ENCODE measurements at regions not wholly inside any gene's neighbourhood (a gene's known extent, or its start where the extent isn't known, plus 50 kb on each side); places are given as distances from the start of the nearest gene placed in this dataset.
"Not testable (repeated sequence)": the region's sequence is repeated elsewhere in the genome, so short reads cannot be mapped to it uniquely, and the experiment has no call there.

GRCh38 chr10:34058845-34059614, 724.6 kb upstream of the NRP1 start:
- DNase-seq, result no peak

GRCh38 chr10:34055410-34055985, 721.0 kb upstream of the NRP1 start:
- not testable (repeated sequence) for DNase-seq

DNA sequence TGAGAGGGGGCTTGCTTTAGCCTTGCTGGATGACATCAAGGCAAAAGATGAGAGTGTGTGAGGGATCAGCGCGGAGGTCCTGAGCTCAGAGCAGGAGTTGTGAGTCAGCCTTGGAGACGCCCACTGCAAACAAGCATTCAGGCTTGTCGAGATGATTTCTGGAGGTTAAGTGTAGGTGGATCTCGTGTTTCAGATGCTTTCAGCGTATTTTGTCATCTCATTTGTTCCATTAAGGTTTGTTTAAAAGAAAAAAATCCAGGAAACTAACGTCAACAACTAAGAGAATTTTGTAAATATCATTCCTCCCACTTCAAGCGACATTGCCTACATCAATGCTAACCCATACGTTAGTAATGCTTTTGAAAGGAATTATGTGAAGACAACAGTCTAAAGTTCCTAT, 715.4 kb upstream of the NRP1 start:
- no peak for DNase-seq

DNA sequence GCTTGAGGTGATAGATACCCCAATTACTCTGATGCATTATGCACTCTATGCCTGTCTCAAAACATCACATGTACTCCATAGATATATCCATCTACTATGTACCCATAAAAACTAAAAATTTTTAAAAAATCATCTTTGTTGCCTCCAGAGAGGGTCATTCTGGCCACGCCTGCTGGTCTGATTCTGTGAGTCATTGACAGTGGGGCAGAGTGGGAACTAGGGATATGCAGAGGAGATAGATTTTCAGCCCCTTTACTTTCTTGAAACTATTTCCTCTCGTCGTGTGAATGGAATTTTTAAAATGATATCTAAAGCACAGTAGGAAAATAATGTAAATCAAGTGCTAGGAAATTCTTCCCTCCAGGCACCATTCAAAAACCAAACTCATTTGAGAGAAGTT, 715.0 kb upstream of the NRP1 start:
- no peak for DNase-seq

DNA sequence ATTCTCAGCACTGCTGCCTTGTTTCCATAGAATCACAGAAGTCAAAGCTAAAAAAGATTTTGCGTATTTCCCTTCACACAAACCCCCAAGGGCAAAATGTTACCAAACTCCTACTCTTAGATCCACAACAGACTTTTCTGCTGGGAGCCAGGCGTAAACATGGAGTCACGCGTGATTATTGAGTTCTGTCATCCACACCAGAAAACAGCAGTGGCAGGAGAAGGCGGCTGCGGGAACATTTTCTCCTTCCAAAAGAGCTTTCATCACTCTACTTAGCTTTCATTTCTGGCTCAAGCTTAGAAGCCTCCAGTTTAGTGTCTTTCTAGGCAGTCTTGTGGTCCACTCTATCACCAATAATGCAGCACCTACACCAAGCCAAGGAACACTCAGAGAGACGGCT, 712.9 kb upstream of the NRP1 start:
- DNase-seq, result no peak

GRCh38 chr10:34046506-34047034, 712.1 kb upstream of the NRP1 start:
- peak; percentile 14 for DNase-seq

- DNase-seq, result no peak
Measured at GRCh38 chr10:34045571-34046190, 711.2 kb upstream of the NRP1 start.

DNA sequence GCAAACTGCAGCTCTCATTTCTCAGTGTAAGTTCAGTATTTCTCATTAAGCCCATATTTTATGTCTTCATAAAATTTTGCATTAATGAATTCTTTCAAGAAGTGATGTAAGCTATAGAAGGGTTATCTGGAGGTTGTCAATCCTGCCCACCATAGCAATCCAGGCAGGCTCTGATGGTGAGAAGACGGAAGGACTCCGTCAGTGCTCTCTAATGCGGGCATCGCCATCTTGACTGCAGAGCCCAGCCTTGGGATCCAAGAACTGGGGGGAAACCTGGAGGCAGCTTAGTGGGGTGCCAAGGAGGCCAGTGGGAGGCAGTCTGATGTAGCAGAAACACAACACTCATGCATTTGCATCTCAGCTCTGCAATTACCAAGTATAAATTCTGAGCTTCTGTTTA, 707.4 kb upstream of the NRP1 start:
- DNase-seq, result no peak

- no peak for DNase-seq
Measured at GRCh38 chr10:34037499-34037898, 703.0 kb upstream of the NRP1 start.

- DNase-seq, result not testable (repeated sequence)
Measured at GRCh38 chr10:34035241-34035790, 700.8 kb upstream of the NRP1 start.

- DNase-seq, result no peak
Measured at GRCh38 chr10:34033078-34033477, 698.6 kb upstream of the NRP1 start.

- no peak for DNase-seq
Measured at GRCh38 chr10:34032564-34032963, 698.1 kb upstream of the NRP1 start.

DNA sequence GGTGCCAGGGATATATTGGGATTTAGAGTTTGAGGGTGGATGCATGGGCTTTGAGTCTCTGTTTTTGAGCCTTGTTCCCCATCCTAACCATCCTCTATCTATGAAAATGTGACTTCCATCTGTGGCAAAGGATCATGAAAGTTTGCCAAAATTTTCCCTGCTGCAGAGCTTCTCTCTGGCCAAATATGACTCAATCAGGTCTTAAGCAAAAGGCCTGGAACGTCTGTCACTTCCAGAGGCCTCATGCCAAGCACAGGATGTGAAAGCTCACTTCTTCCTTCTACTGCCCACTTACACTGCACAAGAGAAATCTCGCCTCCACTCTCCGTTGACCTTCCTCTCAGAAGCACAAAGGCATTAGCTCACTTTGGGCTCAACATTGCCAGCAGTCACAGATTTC, 696.9 kb upstream of the NRP1 start:
- DNase-seq, result no peak

- no peak for DNase-seq
Measured at GRCh38 chr10:34029455-34029854, 695.0 kb upstream of the NRP1 start.

- no peak for DNase-seq
Measured at GRCh38 chr10:34028936-34029335, 694.5 kb upstream of the NRP1 start.

GRCh38 chr10:34024693-34025425, 690.4 kb upstream of the NRP1 start:
- DNase-seq, result no peak

GRCh38 chr10:34024282-34024681, 689.8 kb upstream of the NRP1 start:
- no peak for DNase-seq

DNA sequence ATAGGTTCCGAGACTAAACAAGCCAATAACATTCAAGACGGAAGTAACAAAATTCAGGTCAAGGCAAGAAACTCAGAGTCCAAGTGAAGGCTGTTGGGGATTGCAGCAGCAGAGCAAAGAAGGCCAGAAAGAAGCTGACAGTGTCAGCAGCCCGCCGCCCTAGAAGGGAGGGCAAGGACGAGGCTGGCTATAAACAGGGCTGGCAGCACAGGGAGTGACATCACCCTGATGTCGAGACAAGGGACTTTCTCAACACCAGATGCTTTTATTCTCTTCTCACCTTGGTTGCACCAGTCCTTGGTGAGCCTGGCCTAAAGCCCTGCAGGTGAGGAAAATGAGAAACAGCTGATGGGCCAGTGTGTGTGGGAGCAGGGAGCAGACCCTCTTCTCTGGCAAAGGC, 687.7 kb upstream of the NRP1 start:
- DNase-seq, result no peak

DNA sequence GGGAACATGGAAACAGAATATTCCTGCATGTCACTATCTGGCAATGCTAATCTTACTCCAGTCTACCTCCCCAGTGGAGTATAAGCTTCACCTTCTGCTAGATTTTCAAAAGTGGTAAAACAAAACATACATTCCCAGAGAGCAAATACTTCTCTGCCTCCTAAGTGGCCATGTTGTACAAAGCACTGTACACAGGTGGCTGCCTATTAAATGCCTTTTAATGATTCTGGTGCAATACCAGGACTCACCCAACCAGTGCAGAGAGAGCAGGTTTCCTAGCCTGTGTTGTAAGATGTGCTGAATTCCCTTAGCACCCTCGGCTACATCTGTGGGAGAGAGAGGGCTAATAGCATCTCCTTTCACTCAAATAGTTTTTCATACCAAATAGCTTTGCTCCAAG, 684.3 kb upstream of the NRP1 start:
- no peak for DNase-seq

DNA sequence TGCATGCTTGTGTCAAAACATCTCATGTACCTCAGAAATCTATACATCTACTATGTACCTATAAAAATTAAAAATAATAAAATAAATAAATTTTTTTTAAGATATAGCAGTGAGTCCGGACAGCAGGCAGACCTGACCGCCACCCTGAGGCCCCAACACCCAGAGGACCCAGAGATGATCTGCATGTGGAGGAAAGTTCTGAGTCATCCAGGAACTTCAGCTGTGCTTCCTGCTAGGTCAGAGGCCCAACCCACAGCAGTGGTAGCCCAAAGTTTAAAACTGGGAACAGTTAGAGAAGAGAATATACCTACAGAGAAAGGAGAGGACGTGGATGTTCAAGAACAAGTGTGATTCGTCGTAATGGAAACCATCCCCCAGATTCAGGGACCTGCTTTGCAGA, 683.7 kb upstream of the NRP1 start:
- DNase-seq, result no peak

DNA sequence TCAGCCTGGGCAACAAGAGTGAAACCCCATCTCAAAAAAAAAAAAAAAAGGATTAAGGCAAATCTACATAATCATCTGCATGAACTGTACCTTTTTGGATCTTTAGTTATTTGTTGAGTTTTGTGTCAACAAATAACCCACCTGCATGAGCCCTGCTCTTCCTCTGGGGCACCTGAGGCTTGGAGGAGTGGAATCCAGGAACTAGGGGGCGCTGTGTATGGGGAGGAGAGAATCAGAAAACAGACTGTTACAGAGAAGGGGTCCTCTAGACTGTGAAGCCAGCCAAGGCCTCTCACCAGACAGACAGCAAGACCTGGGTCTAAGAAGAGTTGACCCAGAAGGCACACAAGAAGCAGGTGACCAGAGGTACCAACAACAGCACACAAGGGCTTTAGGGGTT, 682.8 kb upstream of the NRP1 start:
- no peak for DNase-seq

DNA sequence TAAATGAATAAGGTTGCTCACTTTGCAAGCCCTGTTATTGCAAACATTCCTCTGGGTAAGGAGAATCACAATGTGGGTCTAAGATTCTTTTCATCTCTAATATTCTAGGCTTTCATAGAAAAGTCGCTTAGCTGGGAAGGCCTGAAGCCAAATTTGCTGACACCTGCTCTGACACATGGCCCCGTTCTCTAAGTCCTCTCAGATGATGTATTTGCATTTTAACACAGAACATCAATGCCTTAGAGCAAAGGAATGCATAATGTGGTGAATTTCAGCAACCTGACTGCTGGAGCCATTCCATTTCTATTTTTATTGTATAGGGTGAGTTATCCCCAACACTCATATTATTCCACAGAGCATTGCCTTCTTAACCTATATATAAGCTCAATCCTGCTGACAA, 682.1 kb upstream of the NRP1 start:
- no peak for DNase-seq

Data from renal pelvis (tissue), 1 donor.